B cell (primary cell): ENCODE measurements at regions not wholly inside any gene's neighbourhood (a gene's known extent, or its start where the extent isn't known, plus 50 kb on each side); places are given as distances from the start of the nearest gene placed in this dataset.

Source experiments
- ATAC-seq: fragments of 200-7000 bp; cut with Tn5 transposase; one replicate; pipeline ENCODE4 v1.10.0; 2021; ENCODE audit warnings: low read depth, mild to moderate bottlenecking, moderate number of reproducible peaks, moderate library complexity
- CTCF ChIA-PET: fragments of 350-600 bp; sonication (Branson Sonifier 250); formaldehyde crosslinking; loops from one replicate; lab custom pipeline; 2021; ENCODE audit warnings: antibody characterized with exemption, inconsistent platforms; lab: Charles Lee
- POLR2A ChIA-PET: fragments of 350-600 bp; sonication (Branson Sonifier 250); formaldehyde crosslinking; loops from one replicate; lab custom pipeline; 2021; ENCODE audit warnings: antibody characterized with exemption; lab: Charles Lee
- DNase-seq: peaks from one replicate; pipeline ENCODE4 v3.0.0; 2013
- H2AFZ ChIP-seq: 2 replicates; pipeline ENCODE4 v1.6.1; 2012; ENCODE audit warnings: mild to moderate bottlenecking, low read depth, low read length; ENCODE audit not compliant: insufficient read depth, poor library complexity, severe bottlenecking
- H3K27ac ChIP-seq, 2 donors: 1 replicate in 1 of 2; 2 replicates in 1 of 2; pipeline ENCODE4 v1.5.1; 2012 to 2013; ENCODE audit warnings: low read length in 2 of 2, mild to moderate bottlenecking in 2 of 2, moderate library complexity in 1 of 2
- H3K27me3 ChIP-seq, 4 experiments: fragments of 200-600 bp in 1 of 4; sonication (generic) in 1 of 4; replicated peaks in 1 of 4; 1 replicate in 2 of 4; 2 replicates in 2 of 4; pipeline versions ENCODE4 v1.6.1 to v1.7.0; 2013 to 2016; ENCODE audit warnings: low read length in 3 of 4, mild to moderate bottlenecking in 2 of 4, mixed read lengths in 1 of 4, moderate library complexity in 1 of 4; ENCODE audit not compliant: insufficient read depth in 4 of 4, control insufficient read depth in 3 of 4; ENCODE audit errors: control extremely low read depth in 1 of 4
- H3K36me3 ChIP-seq, 2 experiments: replicated peaks in 1 of 2; 1 replicate in 1 of 2; 2 replicates in 1 of 2; pipeline versions ENCODE4 v1.6.1 to v1.7.1; 2013; ENCODE audit warnings: low read length in 1 of 2; ENCODE audit not compliant: insufficient read depth in 2 of 2, control insufficient read depth in 1 of 2; ENCODE audit errors: control extremely low read depth in 1 of 2, extremely low read depth in 1 of 2
- H3K4me1 ChIP-seq, 2 donors: fragments of 200-600 bp in 1 of 2; sonication (generic) in 1 of 2; 1 replicate in 1 of 2; 2 replicates in 1 of 2; pipeline versions ENCODE4 v1.5.1 to v1.6.1; 2013 to 2017; ENCODE audit warnings: low read length in 2 of 2; ENCODE audit not compliant: control insufficient read depth in 2 of 2, insufficient read depth in 2 of 2
- H3K4me2 ChIP-seq: replicated peaks from 2 replicates; pipeline ENCODE3; 2012; ENCODE audit warnings: mild to moderate bottlenecking, low read depth, low read length; ENCODE audit not compliant: poor library complexity, severe bottlenecking
- H3K4me3 ChIP-seq, 5 experiments: fragments of 200-600 bp in 1 of 5; sonication (generic) in 1 of 5; 1 replicate in 3 of 5; 2 replicates in 2 of 5; pipeline versions ENCODE4 v1.5.1 to v1.7.0; 2011 to 2016; ENCODE audit warnings: low read length in 4 of 5, mild to moderate bottlenecking in 4 of 5, low read depth in 2 of 5, control low read depth in 1 of 5, moderate library complexity in 1 of 5; ENCODE audit not compliant: insufficient read depth in 1 of 5; ENCODE audit errors: control extremely low read depth in 1 of 5, extremely low read depth in 1 of 5
- H3K79me2 ChIP-seq: fragments of 200-600 bp; sonication (generic); one replicate; pipeline ENCODE4 v1.6.0; 2016; ENCODE audit warnings: low read length; ENCODE audit not compliant: control insufficient read depth, insufficient read depth
- H3K9ac ChIP-seq: fragments of 200-600 bp; sonication (generic); 2 replicates; pipeline ENCODE4 v1.6.1; 2017; ENCODE audit warnings: mild to moderate bottlenecking, low read length, moderate library complexity
- H3K9me3 ChIP-seq, 3 donors: one replicate each; pipeline versions ENCODE4 v1.6.1 to v1.7.1; 2013; ENCODE audit warnings: low read length in 2 of 3; ENCODE audit not compliant: control insufficient read depth in 2 of 3, insufficient read depth in 1 of 3; ENCODE audit errors: control extremely low read depth in 1 of 3
- H4K20me1 ChIP-seq: 2 replicates; pipeline ENCODE4 v1.6.0; 2012; ENCODE audit warnings: mild to moderate bottlenecking, low read length; ENCODE audit not compliant: insufficient read depth, control insufficient read depth, poor library complexity, severe bottlenecking
- H3K27ac Mint-ChIP-seq: one replicate; pipeline ENCODE4 v1.8.0; 2021; ENCODE audit warnings: mixed read lengths
- H3K27me3 Mint-ChIP-seq: one replicate; pipeline ENCODE4 v1.8.0; 2021; ENCODE audit warnings: mixed read lengths
- H3K4me1 Mint-ChIP-seq: one replicate; pipeline ENCODE4 v1.8.0; 2021; ENCODE audit warnings: mixed read lengths
- H3K4me3 Mint-ChIP-seq: one replicate; pipeline ENCODE4 v1.8.0; 2021; ENCODE audit warnings: mixed read lengths
- H3K9me3 Mint-ChIP-seq: one replicate; pipeline ENCODE4 v1.8.0; 2022; ENCODE audit warnings: mixed read lengths; ENCODE audit not compliant: insufficient read depth
- EZH2 ChIP-seq: IDR thresholded peaks from 2 replicates; pipeline ENCODE4 v1.6.1; 2012; ENCODE audit warnings: borderline replicate concordance, low read depth, mild to moderate bottlenecking, moderate library complexity, low read length; ENCODE audit not compliant: insufficient read depth, poor library complexity, severe bottlenecking
- WGBS: methylation state at CpG from one replicate; pipeline ENCODE4 v1.1.5; 2013; ENCODE audit warnings: missing lambda C conversion rate; ENCODE audit not compliant: insufficient coverage; 5-methylcytosine and 5-hydroxymethylcytosine counted together
- intact Hi-C: fragments of 100-400 bp; cut with micrococcal nuclease; formaldehyde crosslinking; loops from one replicate; pipeline ENCODE4 v1.10.0; 2022
- TF ChIP-seq, protein P1 (sequence below): fragments of 200-600 bp; IDR thresholded peaks from one replicate; pipeline ENCODE4 v1.8.0; 2022; ENCODE audit warnings: antibody characterized with exemption, mild to moderate bottlenecking

DNA sequence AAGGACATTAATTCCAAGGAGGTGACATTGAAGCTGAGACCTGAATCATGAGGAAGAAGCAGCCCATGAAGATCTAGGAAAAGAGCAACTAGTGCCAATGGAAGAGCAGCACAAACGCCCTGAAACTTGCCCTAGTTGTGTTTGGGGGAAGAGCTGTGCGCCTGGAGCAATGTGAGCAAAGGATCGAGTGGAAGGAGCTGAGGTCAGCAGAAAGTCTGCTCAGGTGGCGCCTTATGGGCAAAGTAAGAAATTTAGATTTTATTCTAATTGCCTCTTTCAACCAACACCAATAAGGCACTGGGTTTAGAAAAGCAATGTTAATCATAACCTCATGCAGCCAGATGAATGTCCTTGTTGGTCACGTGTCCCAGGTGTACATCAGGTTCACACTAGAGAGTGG is 226.0 kb upstream of the THSD7B start:
- Histone ChIP-seq H3K9ac (no peak overlapping the region), H2AFZ (no peak overlapping the region), H3K4me1 (no peaks in the 10 kb centered on the region), H4K20me1 (no peaks in the 10 kb centered on the region), H3K36me3 (no peaks in the 10 kb centered on the region), H3K4me3 (no peak overlapping the region), H3K27ac (no peak overlapping the region), H3K9me3 (peaks cover 0 to 6% (median 0%) of the 10 kb centered on the region in 3 donors), H3K4me2 (no peak overlapping the region), H3K79me2 (no peaks in the 10 kb centered on the region), H3K27me3 (peaks cover 0 to 3% (median 0%) of the 10 kb centered on the region in 4 experiments)
- ChIA-PET CTCF (no interaction called here), POLR2A (no interaction called here)
- intact Hi-C loops, result no loop called here
- no peak for ATAC-seq
- TF ChIP-seq, protein P1, sequence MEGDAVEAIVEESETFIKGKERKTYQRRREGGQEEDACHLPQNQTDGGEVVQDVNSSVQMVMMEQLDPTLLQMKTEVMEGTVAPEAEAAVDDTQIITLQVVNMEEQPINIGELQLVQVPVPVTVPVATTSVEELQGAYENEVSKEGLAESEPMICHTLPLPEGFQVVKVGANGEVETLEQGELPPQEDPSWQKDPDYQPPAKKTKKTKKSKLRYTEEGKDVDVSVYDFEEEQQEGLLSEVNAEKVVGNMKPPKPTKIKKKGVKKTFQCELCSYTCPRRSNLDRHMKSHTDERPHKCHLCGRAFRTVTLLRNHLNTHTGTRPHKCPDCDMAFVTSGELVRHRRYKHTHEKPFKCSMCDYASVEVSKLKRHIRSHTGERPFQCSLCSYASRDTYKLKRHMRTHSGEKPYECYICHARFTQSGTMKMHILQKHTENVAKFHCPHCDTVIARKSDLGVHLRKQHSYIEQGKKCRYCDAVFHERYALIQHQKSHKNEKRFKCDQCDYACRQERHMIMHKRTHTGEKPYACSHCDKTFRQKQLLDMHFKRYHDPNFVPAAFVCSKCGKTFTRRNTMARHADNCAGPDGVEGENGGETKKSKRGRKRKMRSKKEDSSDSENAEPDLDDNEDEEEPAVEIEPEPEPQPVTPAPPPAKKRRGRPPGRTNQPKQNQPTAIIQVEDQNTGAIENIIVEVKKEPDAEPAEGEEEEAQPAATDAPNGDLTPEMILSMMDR, result no peak
- no peak for TF ChIP-seq EZH2
- DNase-seq, result no peak
- Mint-ChIP-seq H3K27me3 (peaks cover 11% of the 10 kb centered on the region), H3K27ac (no peak overlapping the region), H3K9me3 (no peaks in the 10 kb centered on the region), H3K4me1 (no peaks in the 10 kb centered on the region), H3K4me3 (no peak overlapping the region)
- 78% methylated on average over 3 of the region's 5 CpGs for whole genome bisulfite sequencing

DNA sequence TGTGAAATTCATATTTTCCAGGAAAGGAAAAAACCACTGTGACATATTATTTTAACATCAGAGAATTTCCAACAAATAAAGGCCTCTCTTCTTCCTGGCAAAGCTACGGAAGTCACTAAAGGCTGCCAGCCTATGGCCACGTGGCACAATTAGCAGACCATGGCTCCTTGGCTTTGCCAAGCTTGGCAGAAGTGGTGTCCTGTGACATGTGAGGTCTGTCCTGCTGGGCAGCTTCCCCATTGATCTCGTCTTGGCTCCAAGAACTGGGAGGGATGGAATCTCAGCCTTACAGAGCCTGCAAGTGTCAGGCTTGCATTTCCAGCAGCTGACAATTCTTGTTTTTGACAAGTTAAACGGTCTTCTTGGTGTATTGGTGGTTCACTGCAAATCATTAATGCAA is 226.9 kb upstream of the THSD7B start:
- intact Hi-C loops, result no loop called here
- H3K27me3 Mint-ChIP-seq, result peaks cover 12% of the 10 kb centered on the region
- no peak overlapping the region for H3K4me3 ChIP-seq
- ATAC-seq, result no peak
- CTCF ChIA-PET, result no interaction called here
- H3K36me3 ChIP-seq, result no peaks in the 10 kb centered on the region
- H2AFZ ChIP-seq, result no peak overlapping the region
- H4K20me1 ChIP-seq, result no peaks in the 10 kb centered on the region
- peaks cover 0 to 3% (median 0%) of the 10 kb centered on the region in 4 experiments for H3K27me3 ChIP-seq
- TF ChIP-seq EZH2, result no peak
- TF ChIP-seq, protein P1, result no peak
- no peak overlapping the region for H3K9ac ChIP-seq
- no peaks in the 10 kb centered on the region for H3K9me3 Mint-ChIP-seq
- no peak overlapping the region for H3K4me3 Mint-ChIP-seq
- H3K27ac ChIP-seq, result no peak overlapping the region
- POLR2A ChIA-PET, result no interaction called here
- no peak overlapping the region for H3K27ac Mint-ChIP-seq
- WGBS, result 63% methylated on average over 4 of the region's 4 CpGs
- H3K9me3 ChIP-seq, result peaks cover 0 to 6% (median 0%) of the 10 kb centered on the region in 3 donors
- no peak for DNase-seq
- H3K4me1 ChIP-seq, result no peaks in the 10 kb centered on the region
- H3K4me2 ChIP-seq, result no peak overlapping the region
- no peaks in the 10 kb centered on the region for H3K4me1 Mint-ChIP-seq
- no peaks in the 10 kb centered on the region for H3K79me2 ChIP-seq
